Raji (cell line): ENCODE measurements at regions not wholly inside any gene's neighbourhood (a gene's known extent, or its start where the extent isn't known, plus 50 kb on each side); places are given as distances from the start of the nearest gene placed in this dataset.

Experiments used
- POLR2A ChIP-seq: IDR thresholded peaks from 2 replicates; pipeline ENCODE4 v1.6.1; 2011; ENCODE audit warnings: low read depth, low read length, control low read depth; ENCODE audit not compliant: insufficient read depth

GRCh38 chr2:128772671-128773070 lies 454.0 kb upstream of the HS6ST1 start:
- TF ChIP-seq POLR2A: no peak

GRCh38 chr2:128773641-128774319 lies 455.1 kb upstream of the HS6ST1 start:
- TF ChIP-seq POLR2A: no peak

- TF ChIP-seq POLR2A: no peak
Observed at GRCh38 chr2:128774320-128775216, 455.9 kb upstream of the HS6ST1 start.

- TF ChIP-seq POLR2A: no peak
Observed at GRCh38 chr2:128775217-128775913, 456.7 kb upstream of the HS6ST1 start.

- TF ChIP-seq POLR2A: no peak
Observed at GRCh38 chr2:128775914-128776285, 457.2 kb upstream of the HS6ST1 start.

- TF ChIP-seq POLR2A: no peak
Observed at GRCh38 chr2:128776461-128777195, 458.0 kb upstream of the HS6ST1 start.

GRCh38 chr2:128777196-128778035 lies 458.7 kb upstream of the HS6ST1 start:
- TF ChIP-seq POLR2A: no peak

DNA sequence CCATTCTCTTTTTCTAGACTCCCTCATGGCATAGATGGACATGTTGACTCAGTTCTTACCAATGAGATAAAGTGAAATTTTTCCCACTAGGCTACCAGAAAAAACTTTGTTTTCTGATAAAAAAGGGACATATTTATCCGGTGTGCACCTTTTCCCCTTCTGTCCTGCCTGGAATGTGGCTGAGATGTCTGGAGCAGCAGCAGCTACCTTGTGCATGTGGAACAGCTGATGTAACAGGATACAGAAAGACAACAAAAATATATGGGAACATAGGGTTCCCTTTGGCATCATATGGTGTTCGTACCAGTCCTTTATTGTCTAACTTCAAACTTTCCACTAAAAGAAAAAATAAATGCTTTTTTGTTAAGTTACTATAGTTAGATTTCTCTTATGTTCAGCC lies 460.2 kb upstream of the HS6ST1 start:
- no peak for TF ChIP-seq POLR2A

DNA sequence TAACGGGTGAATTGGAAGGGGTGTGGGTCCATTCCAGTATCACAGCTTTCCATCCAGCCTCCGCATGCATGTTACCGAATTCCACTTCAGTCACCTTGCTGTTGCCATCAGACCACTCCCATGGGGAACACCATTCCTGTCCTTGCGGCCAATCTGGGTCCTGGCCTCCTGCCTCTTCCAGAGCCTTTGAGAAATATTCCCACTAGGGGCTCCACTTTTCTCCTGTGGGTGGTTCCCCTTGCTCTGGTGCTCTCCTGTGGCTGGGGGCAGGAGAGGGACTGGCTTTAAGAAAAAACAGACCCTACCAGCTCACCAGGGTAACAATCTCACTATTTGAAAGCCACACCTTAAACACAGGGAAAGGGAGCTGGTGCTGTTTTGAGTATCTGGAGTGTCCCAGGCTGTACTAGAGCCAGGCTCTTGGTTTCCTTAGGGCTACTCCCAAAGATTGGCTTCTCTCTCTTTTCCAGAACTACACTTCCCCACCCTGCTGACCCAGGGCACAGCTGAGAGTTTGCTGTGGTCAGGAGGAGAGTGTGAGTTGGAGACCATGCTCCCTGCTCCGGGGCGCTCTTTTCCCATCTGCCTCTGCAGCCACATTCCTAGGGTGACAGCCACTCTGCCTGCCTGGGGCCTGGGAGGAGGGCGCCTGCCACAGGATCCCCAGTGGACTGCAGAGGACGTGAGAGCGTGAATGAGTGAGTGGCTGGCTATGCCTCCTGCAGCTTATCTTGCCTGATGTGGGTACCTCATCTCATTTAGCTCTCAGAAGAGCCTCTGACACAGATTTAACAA lies 460.8 kb upstream of the HS6ST1 start:
- TF ChIP-seq POLR2A: no peak

GRCh38 chr2:128780434-128781080 lies 461.9 kb upstream of the HS6ST1 start:
- no peak for TF ChIP-seq POLR2A

DNA sequence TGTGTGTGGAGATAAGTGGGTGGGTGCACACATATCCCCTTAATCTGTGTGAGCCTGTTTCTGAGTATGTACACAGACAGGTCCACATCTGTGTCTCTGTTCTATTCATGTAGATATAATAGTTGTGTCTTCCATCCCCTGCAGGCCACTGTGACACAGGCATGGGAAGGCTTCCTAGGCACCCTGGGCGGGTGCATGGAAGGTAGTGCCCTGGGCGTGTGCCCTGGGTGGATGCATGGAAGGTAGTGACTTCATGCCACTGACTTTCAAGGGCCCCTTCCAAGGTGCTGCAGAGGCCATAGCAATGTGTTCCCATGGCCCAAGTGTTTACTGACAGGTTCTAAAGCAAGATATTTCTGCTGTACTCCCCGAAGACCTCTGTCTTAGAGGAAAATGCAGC lies 462.5 kb upstream of the HS6ST1 start:
- TF ChIP-seq POLR2A: no peak

DNA sequence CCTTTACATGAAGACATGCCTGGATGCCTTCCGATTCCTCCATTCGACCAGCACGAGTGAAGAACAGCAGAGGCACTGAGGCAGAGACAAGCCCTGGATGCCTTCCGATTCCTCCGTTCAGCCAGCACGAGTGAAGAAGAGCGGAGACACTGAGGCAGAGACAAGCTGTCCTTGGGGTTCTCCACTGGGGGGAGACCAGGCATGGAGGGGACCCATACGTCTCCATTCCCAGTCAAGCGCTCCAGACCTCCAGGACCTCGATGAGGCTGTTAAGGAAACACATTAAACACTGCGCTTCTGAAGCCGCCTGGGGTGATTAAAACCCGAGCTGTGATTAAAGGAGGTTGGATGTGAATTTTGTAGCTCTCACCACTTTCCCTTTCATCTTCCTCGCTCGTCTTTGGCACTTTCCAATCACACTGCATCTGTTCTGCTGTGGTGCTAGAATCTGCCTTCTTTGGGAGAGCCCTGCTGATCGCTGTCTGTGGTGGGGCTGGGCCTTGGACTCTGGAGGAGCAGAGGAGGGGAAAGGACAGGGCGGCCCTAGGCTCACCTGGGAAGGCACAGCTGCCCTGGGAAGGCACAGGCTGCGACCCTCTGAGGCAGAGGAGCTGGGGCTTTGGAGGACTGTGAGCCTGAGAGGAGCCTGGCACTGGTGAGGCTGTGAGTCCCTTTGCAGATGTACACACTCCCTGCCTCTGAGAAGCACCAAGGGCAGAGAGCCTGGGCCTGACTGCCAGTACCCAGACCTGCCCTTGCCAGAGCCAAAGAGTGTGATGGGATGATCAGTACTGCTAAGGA lies 463.1 kb upstream of the HS6ST1 start:
- no peak for TF ChIP-seq POLR2A
